OCI-LY1 (cell line): ENCODE measurements at regions not wholly inside any gene's neighbourhood (a gene's known extent, or its start where the extent isn't known, plus 50 kb on each side); places are given as distances from the start of the nearest gene placed in this dataset.

Experiments
- CTCF ChIP-seq: fragments of 200-600 bp; sonication (generic), shearing (Covaris generic); IDR thresholded peaks from 2 replicates; pipeline ENCODE4 v1.5.1; 2017; ENCODE audit warnings: mild to moderate bottlenecking, antibody characterized with exemption, low read length, moderate library complexity, mixed read lengths
- EZH2 ChIP-seq: fragments of 200-600 bp; sonication (generic), shearing (Covaris generic); IDR thresholded peaks from 2 replicates; pipeline ENCODE4 v1.8.0; 2017; ENCODE audit warnings: borderline replicate concordance, mixed run types, mild to moderate bottlenecking, antibody characterized with exemption, low read length, moderate library complexity, mixed read lengths

- TF ChIP-seq CTCF (no peak), EZH2 (no peak)
Observed at GRCh38 chr3:4030624-4031023, 231.4 kb downstream of the LRRN1 start.
